ENCODE measurements at regions not wholly inside any gene's neighbourhood (a gene's known extent, or its start where the extent isn't known, plus 50 kb on each side); places are given as distances from the start of the nearest gene placed in this dataset.

GRCh38 chr17:72591289-72592241 lies 470.7 kb downstream of the SOX9 start:
- Mint-ChIP-seq H3K4me1 (peaks cover 15% of the 10 kb centered on the region), H3K36me3 (peaks cover 0 to 4% of the 10 kb centered on the region in 2 donors), H3K4me3 (peak overlapping the region; percentile 75 to 92), H3K27me3 (ENCODE audit: low read depth in 3 of 3) (peaks cover 47 to 74% (median 73%) of the 10 kb centered on the region in 3 donors), H3K9me3 (peaks cover 0 to 11% (median 3%) of the 10 kb centered on the region in 7 donors), H3K27ac (no peak overlapping the region)
- TF ChIP-seq, protein P1, sequence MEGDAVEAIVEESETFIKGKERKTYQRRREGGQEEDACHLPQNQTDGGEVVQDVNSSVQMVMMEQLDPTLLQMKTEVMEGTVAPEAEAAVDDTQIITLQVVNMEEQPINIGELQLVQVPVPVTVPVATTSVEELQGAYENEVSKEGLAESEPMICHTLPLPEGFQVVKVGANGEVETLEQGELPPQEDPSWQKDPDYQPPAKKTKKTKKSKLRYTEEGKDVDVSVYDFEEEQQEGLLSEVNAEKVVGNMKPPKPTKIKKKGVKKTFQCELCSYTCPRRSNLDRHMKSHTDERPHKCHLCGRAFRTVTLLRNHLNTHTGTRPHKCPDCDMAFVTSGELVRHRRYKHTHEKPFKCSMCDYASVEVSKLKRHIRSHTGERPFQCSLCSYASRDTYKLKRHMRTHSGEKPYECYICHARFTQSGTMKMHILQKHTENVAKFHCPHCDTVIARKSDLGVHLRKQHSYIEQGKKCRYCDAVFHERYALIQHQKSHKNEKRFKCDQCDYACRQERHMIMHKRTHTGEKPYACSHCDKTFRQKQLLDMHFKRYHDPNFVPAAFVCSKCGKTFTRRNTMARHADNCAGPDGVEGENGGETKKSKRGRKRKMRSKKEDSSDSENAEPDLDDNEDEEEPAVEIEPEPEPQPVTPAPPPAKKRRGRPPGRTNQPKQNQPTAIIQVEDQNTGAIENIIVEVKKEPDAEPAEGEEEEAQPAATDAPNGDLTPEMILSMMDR (IDR thresholded peaks at IDR 0.05) = no peak
- Histone ChIP-seq H3K27ac (ENCODE audit: low read depth in 1 of 2, low read length in 2 of 2) (no peak overlapping the region), H4K20me1 (ENCODE audit: insufficient read depth, low read length) (no peaks in the 10 kb centered on the region), H3K27me3 (ENCODE audit: control insufficient read depth in 2 of 2, insufficient read depth in 2 of 2, low read length in 2 of 2) (peaks cover 28 to 61% of the 10 kb centered on the region in 2 donors), H3K9ac (ENCODE audit: insufficient read depth, low read length, poor library complexity, severe bottlenecking) (no peak overlapping the region), H3K4me1 (ENCODE audit: control insufficient read depth in 1 of 2, insufficient read depth in 2 of 2, low read length in 2 of 2) (peaks cover 10 to 14% of the 10 kb centered on the region in 2 donors), H3K4me2 (replicated peaks; ENCODE audit: extremely low read depth, low read length, poor library complexity, severe bottlenecking) (peak overlapping the region; percentile 72), H3K4me3 (replicated peaks in 1 of 3; ENCODE audit: low read depth in 2 of 3, low read length in 3 of 3) (peak overlapping the region in 2 of 3 experiments; percentile 7 to 63), H3K9me3 (replicated peaks in 1 of 2; ENCODE audit: control insufficient read depth in 1 of 2, insufficient read depth in 1 of 2, low read length in 2 of 2) (peaks cover 0 to 6% of the 10 kb centered on the region in 2 donors), H3K36me3 (replicated peaks in 1 of 2; ENCODE audit: control insufficient read depth in 1 of 2, insufficient read depth in 2 of 2, low read length in 2 of 2) (no peaks in the 10 kb centered on the region), H3K79me2 (ENCODE audit: insufficient read depth, low read length) (no peaks in the 10 kb centered on the region), H2AFZ (ENCODE audit: insufficient read depth, low read depth, low read length, poor library complexity, severe bottlenecking) (no peak overlapping the region)
- 1% methylated on average over 46 of the region's 62 CpGs for WGBS (ENCODE audit: insufficient coverage)
- intact Hi-C loops (cut with micrococcal nuclease) = no loop called here
- no peak for DNase-seq

GRCh38 chr17:72592242-72592966 lies 471.6 kb downstream of the SOX9 start:
- DNase-seq = peak in 1 of 3 donors; percentile 7
- H3K27me3 Mint-ChIP-seq (ENCODE audit: low read depth in 3 of 3) = peaks cover 50 to 83% (median 76%) of the 10 kb centered on the region in 3 donors
- H3K9me3 Mint-ChIP-seq = peaks cover 0 to 11% (median 3%) of the 10 kb centered on the region in 7 donors
- Histone ChIP-seq H3K36me3 (replicated peaks in 1 of 2; ENCODE audit: control insufficient read depth in 1 of 2, insufficient read depth in 2 of 2, low read length in 2 of 2) (no peaks in the 10 kb centered on the region), H2AFZ (ENCODE audit: insufficient read depth, low read depth, low read length, poor library complexity, severe bottlenecking) (peak overlapping the region; percentile 21), H3K4me3 (replicated peaks in 1 of 3; ENCODE audit: low read depth in 2 of 3, low read length in 3 of 3) (peak overlapping the region in 2 of 3 experiments; percentile 17 to 63), H3K27ac (ENCODE audit: low read depth in 1 of 2, low read length in 2 of 2) (no peak overlapping the region), H3K4me2 (replicated peaks; ENCODE audit: extremely low read depth, low read length, poor library complexity, severe bottlenecking) (peak overlapping the region; percentile 72), H3K9me3 (replicated peaks in 1 of 2; ENCODE audit: control insufficient read depth in 1 of 2, insufficient read depth in 1 of 2, low read length in 2 of 2) (peaks cover 0 to 6% of the 10 kb centered on the region in 2 donors), H4K20me1 (ENCODE audit: insufficient read depth, low read length) (no peaks in the 10 kb centered on the region), H3K27me3 (ENCODE audit: control insufficient read depth in 2 of 2, insufficient read depth in 2 of 2, low read length in 2 of 2) (peaks cover 28 to 64% of the 10 kb centered on the region in 2 donors), H3K4me1 (ENCODE audit: control insufficient read depth in 1 of 2, insufficient read depth in 2 of 2, low read length in 2 of 2) (peaks cover 10 to 14% of the 10 kb centered on the region in 2 donors), H3K79me2 (ENCODE audit: insufficient read depth, low read length) (no peaks in the 10 kb centered on the region), H3K9ac (ENCODE audit: insufficient read depth, low read length, poor library complexity, severe bottlenecking) (no peak overlapping the region)
- H3K27ac Mint-ChIP-seq = no peak overlapping the region
- H3K4me3 Mint-ChIP-seq = peak overlapping the region; percentile 75 to 92
- 1% methylated on average over 61 of the region's 71 CpGs for WGBS (ENCODE audit: insufficient coverage)
- intact Hi-C loops (cut with micrococcal nuclease) = no loop called here
- peaks cover 15% of the 10 kb centered on the region for H3K4me1 Mint-ChIP-seq
- peaks cover 0 to 4% of the 10 kb centered on the region in 2 donors for H3K36me3 Mint-ChIP-seq
- TF ChIP-seq, protein P1 (IDR thresholded peaks at IDR 0.05) = no peak
